Trophoblast cell (in vitro differentiated cells and primary cell): ENCODE measurements at regions not wholly inside any gene's neighbourhood (a gene's known extent, or its start where the extent isn't known, plus 50 kb on each side); places are given as distances from the start of the nearest gene placed in this dataset.

Experiments
- DNase-seq, 2 donors: peaks; one replicate each; pipeline ENCODE4 v3.0.0-alpha.2; 2016
- H2AFZ ChIP-seq: 2 replicates; pipeline ENCODE4 v1.6.1; 2013; ENCODE audit warnings: low read length, moderate library complexity, mild to moderate bottlenecking; ENCODE audit not compliant: insufficient read depth, poor library complexity
- H2AK5ac ChIP-seq: 2 replicates; pipeline ENCODE4 v1.6.1; 2013; ENCODE audit warnings: mild to moderate bottlenecking, low read length
- H2BK120ac ChIP-seq: 2 replicates; pipeline ENCODE4 v1.6.1; 2013; ENCODE audit warnings: low read length, mild to moderate bottlenecking, moderate library complexity; ENCODE audit not compliant: insufficient read depth, poor library complexity
- H2BK12ac ChIP-seq: 2 replicates; pipeline ENCODE4 v1.6.1; 2013; ENCODE audit warnings: mild to moderate bottlenecking, low read length, moderate library complexity
- H2BK5ac ChIP-seq: 2 replicates; pipeline ENCODE4 v1.6.1; 2013; ENCODE audit warnings: low read length, low read depth, moderate library complexity, mild to moderate bottlenecking; ENCODE audit not compliant: poor library complexity
- H3K14ac ChIP-seq: 2 replicates; pipeline ENCODE4 v1.6.1; 2013; ENCODE audit warnings: mild to moderate bottlenecking, low read length
- H3K18ac ChIP-seq: 2 replicates; pipeline ENCODE4 v1.6.1; 2013; ENCODE audit warnings: mild to moderate bottlenecking, low read length
- H3K23ac ChIP-seq: 2 replicates; pipeline ENCODE4 v1.6.1; 2013; ENCODE audit warnings: low read length
- H3K27ac ChIP-seq: 2 replicates; pipeline ENCODE4 v1.5.1; 2013; ENCODE audit warnings: low read depth, mild to moderate bottlenecking, inconsistent platforms, low read length, moderate library complexity
- H3K27me3 ChIP-seq: 2 replicates; pipeline ENCODE4 v1.6.1; 2013; ENCODE audit warnings: inconsistent platforms, mild to moderate bottlenecking, low read length, moderate library complexity; ENCODE audit not compliant: insufficient read depth
- H3K36me3 ChIP-seq, 2 experiments: 1 replicate in 1 of 2; 2 replicates in 1 of 2; pipeline ENCODE4 v1.6.1; 2013; ENCODE audit warnings: low read length in 2 of 2, mild to moderate bottlenecking in 2 of 2, moderate library complexity in 1 of 2; ENCODE audit not compliant: insufficient read depth in 2 of 2, control insufficient read depth in 1 of 2
- H3K4ac ChIP-seq: 2 replicates; pipeline ENCODE4 v1.6.1; 2013; ENCODE audit warnings: low read depth, mild to moderate bottlenecking, low read length, moderate library complexity
- H3K4me1 ChIP-seq, 2 experiments: 1 replicate in 1 of 2; 2 replicates in 1 of 2; pipeline ENCODE4 v1.6.1; 2013; ENCODE audit warnings: low read length in 2 of 2, mild to moderate bottlenecking in 2 of 2, moderate library complexity in 1 of 2; ENCODE audit not compliant: insufficient read depth in 2 of 2, control insufficient read depth in 1 of 2
- H3K4me2 ChIP-seq: 2 replicates; pipeline ENCODE4 v1.6.1; 2013; ENCODE audit warnings: inconsistent platforms, mild to moderate bottlenecking, low read length, moderate library complexity
- H3K4me3 ChIP-seq: 2 replicates; pipeline ENCODE4 v1.5.1; 2013; ENCODE audit warnings: mild to moderate bottlenecking, low read depth, low read length, inconsistent platforms
- H3K79me1 ChIP-seq: one replicate; pipeline ENCODE4 v1.6.1; 2013; ENCODE audit warnings: low read length
- H3K79me2 ChIP-seq: 2 replicates; pipeline ENCODE4 v1.6.1; 2013; ENCODE audit warnings: low read length, mild to moderate bottlenecking; ENCODE audit not compliant: control insufficient read depth, insufficient read depth, poor library complexity
- H3K9ac ChIP-seq: 2 replicates; pipeline ENCODE4 v1.6.1; 2013; ENCODE audit warnings: mild to moderate bottlenecking, low read length
- H3K9me3 ChIP-seq: 2 replicates; pipeline ENCODE4 v1.6.1; 2013; ENCODE audit warnings: low read depth, mild to moderate bottlenecking, control low read depth, inconsistent platforms, low read length; ENCODE audit not compliant: insufficient read depth
- H4K12ac ChIP-seq: 2 replicates; pipeline ENCODE4 v1.6.1; 2013; ENCODE audit warnings: low read depth, mild to moderate bottlenecking, low read length, moderate library complexity
- H4K8ac ChIP-seq: 2 replicates; pipeline ENCODE4 v1.6.1; 2013; ENCODE audit warnings: low read depth, mild to moderate bottlenecking, low read length, moderate library complexity
- H4K91ac ChIP-seq: one replicate; pipeline ENCODE4 v1.6.1; 2013; ENCODE audit warnings: low read depth, mild to moderate bottlenecking, low read length, moderate library complexity
- WGBS: extraction: QIAGEN DNeasy Blood & Tissue Kit; methylation state at CpG from one replicate; pipeline ENCODE4 v1.1.7; 2013; ENCODE audit warnings: missing lambda C conversion rate; ENCODE audit not compliant: insufficient read length, insufficient coverage; ENCODE audit errors: extremely low coverage; 5-methylcytosine and 5-hydroxymethylcytosine counted together

GRCh38 chr4:167745024-167745687 lies 347.2 kb upstream of the ANXA10 start:
- Histone ChIP-seq H3K4me1 (no peaks in the 10 kb centered on the region), H3K18ac (no peak overlapping the region), H3K4ac (no peak overlapping the region), H2BK120ac (no peak overlapping the region), H4K8ac (no peak overlapping the region), H3K36me3 (no peaks in the 10 kb centered on the region), H3K9me3 (no peaks in the 10 kb centered on the region), H3K27ac (no peak overlapping the region), H4K91ac (no peak overlapping the region), H3K9ac (no peak overlapping the region), H3K4me2 (no peak overlapping the region), H2BK12ac (no peak overlapping the region), H3K79me2 (no peaks in the 10 kb centered on the region), H3K27me3 (no peaks in the 10 kb centered on the region), H2AFZ (no peak overlapping the region), H3K23ac (no peak overlapping the region), H3K79me1 (no peaks in the 10 kb centered on the region), H3K4me3 (no peak overlapping the region), H2BK5ac (no peak overlapping the region), H2AK5ac (no peak overlapping the region), H4K12ac (no peak overlapping the region), H3K14ac (no peak overlapping the region)
- no CpG with 5 or more reads among the region's 6 CpGs for WGBS
- DNase-seq, result no peak

GRCh38 chr4:167767281-167767680 lies 325.1 kb upstream of the ANXA10 start:
- no peak overlapping the region for H3K23ac ChIP-seq
- H3K36me3 ChIP-seq, result peaks cover 0 to 2% of the 10 kb centered on the region in 2 experiments
- no peaks in the 10 kb centered on the region for H3K4me1 ChIP-seq
- H3K9me3 ChIP-seq, result no peaks in the 10 kb centered on the region
- no peak overlapping the region for H2AK5ac ChIP-seq
- no peak overlapping the region for H3K4me2 ChIP-seq
- H4K12ac ChIP-seq, result no peak overlapping the region
- H2AFZ ChIP-seq, result no peak overlapping the region
- no peaks in the 10 kb centered on the region for H3K79me2 ChIP-seq
- H2BK5ac ChIP-seq, result no peak overlapping the region
- WGBS, result no CpG with 5 or more reads among the region's 2 CpGs
- H3K9ac ChIP-seq, result no peak overlapping the region
- no peak overlapping the region for H3K4ac ChIP-seq
- no peaks in the 10 kb centered on the region for H3K79me1 ChIP-seq
- H3K27me3 ChIP-seq, result no peaks in the 10 kb centered on the region
- H2BK12ac ChIP-seq, result no peak overlapping the region
- DNase-seq, result no peak
- no peak overlapping the region for H3K14ac ChIP-seq
- H3K4me3 ChIP-seq, result no peak overlapping the region
- H3K27ac ChIP-seq, result no peak overlapping the region
- no peak overlapping the region for H4K8ac ChIP-seq
- H3K18ac ChIP-seq, result no peak overlapping the region
- no peak overlapping the region for H2BK120ac ChIP-seq
- H4K91ac ChIP-seq, result no peak overlapping the region

- Histone ChIP-seq H3K4ac (no peak overlapping the region), H4K12ac (no peak overlapping the region), H2BK5ac (no peak overlapping the region), H3K9me3 (no peaks in the 10 kb centered on the region), H3K79me1 (no peaks in the 10 kb centered on the region), H3K18ac (no peak overlapping the region), H3K9ac (no peak overlapping the region), H3K36me3 (no peaks in the 10 kb centered on the region), H3K4me2 (no peak overlapping the region), H4K91ac (no peak overlapping the region), H3K4me3 (no peak overlapping the region), H2AFZ (no peak overlapping the region), H3K27me3 (no peaks in the 10 kb centered on the region), H3K14ac (no peak overlapping the region), H3K79me2 (no peaks in the 10 kb centered on the region), H2BK12ac (no peak overlapping the region), H3K27ac (no peak overlapping the region), H4K8ac (no peak overlapping the region), H2BK120ac (no peak overlapping the region), H3K4me1 (no peaks in the 10 kb centered on the region), H3K23ac (no peak overlapping the region), H2AK5ac (no peak overlapping the region)
- DNase-seq, result no peak
Observed at GRCh38 chr4:167774646-167775045, 317.7 kb upstream of the ANXA10 start.

GRCh38 chr4:167775375-167775774 lies 317.0 kb upstream of the ANXA10 start:
- no peaks in the 10 kb centered on the region for H3K9me3 ChIP-seq
- no peak overlapping the region for H3K23ac ChIP-seq
- H3K9ac ChIP-seq, result no peak overlapping the region
- no peak for DNase-seq
- no peak overlapping the region for H4K8ac ChIP-seq
- no peaks in the 10 kb centered on the region for H3K79me2 ChIP-seq
- no peak overlapping the region for H2AK5ac ChIP-seq
- H2BK120ac ChIP-seq, result no peak overlapping the region
- no peaks in the 10 kb centered on the region for H3K36me3 ChIP-seq
- H2BK12ac ChIP-seq, result no peak overlapping the region
- H4K12ac ChIP-seq, result no peak overlapping the region
- no peak overlapping the region for H3K4me3 ChIP-seq
- no peak overlapping the region for H2BK5ac ChIP-seq
- no peak overlapping the region for H3K4me2 ChIP-seq
- H3K4me1 ChIP-seq, result no peaks in the 10 kb centered on the region
- H3K27me3 ChIP-seq, result no peaks in the 10 kb centered on the region
- no peak overlapping the region for H4K91ac ChIP-seq
- H3K4ac ChIP-seq, result no peak overlapping the region
- no peak overlapping the region for H2AFZ ChIP-seq
- no peak overlapping the region for H3K27ac ChIP-seq
- no peak overlapping the region for H3K14ac ChIP-seq
- no CpG with 5 or more reads among the region's 3 CpGs for WGBS
- H3K18ac ChIP-seq, result no peak overlapping the region
- H3K79me1 ChIP-seq, result no peaks in the 10 kb centered on the region
